22Rv1 (cell line): ENCODE measurements at regions not wholly inside any gene's neighbourhood (a gene's known extent, or its start where the extent isn't known, plus 50 kb on each side); places are given as distances from the start of the nearest gene placed in this dataset.

Experiments used
- ZFX ChIP-seq: fragments of 450-650 bp; IDR thresholded peaks from 2 replicates; pipeline ENCODE4 v1.6.1; 2017; ENCODE audit warnings: antibody characterized with exemption, borderline replicate concordance
- TF ChIP-seq, protein P1 (sequence below): fragments of 450-650 bp; IDR thresholded peaks from 2 replicates; pipeline ENCODE4 v1.5.1; 2017; ENCODE audit warnings: mild to moderate bottlenecking

DNA sequence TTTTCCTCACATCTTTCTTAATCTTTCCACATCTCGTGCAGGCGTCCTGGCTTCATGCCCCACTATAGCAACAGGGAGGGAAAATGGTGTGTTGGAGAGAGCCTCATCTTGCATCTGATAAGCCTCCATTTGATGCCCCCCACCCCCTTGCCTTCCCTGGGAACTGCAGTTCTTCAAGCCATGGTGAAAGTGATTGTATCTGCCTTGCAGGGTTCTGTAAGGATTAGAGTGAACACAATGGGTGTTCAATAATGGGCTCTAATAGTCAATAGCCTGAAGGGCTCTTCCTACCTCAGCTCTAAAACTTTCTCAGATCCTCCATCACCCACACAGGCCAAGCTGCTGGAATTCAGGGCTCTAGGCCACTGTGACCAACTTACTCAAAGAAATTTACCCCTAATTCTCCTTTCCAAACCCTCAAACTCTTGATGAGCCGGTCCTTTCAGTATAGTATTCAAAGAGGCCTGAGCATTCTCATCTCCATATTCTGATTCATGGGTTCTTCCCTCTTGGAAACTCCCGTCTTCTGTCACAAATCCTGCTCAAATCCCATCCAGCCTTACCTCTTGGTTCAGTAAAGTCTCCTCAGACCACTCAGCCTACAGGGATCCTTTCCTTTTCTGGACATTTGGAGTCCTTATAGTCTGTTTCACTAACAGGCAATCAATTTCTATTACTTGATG is 128.3 kb upstream of the TRIM2 start:
- TF ChIP-seq, protein P1, sequence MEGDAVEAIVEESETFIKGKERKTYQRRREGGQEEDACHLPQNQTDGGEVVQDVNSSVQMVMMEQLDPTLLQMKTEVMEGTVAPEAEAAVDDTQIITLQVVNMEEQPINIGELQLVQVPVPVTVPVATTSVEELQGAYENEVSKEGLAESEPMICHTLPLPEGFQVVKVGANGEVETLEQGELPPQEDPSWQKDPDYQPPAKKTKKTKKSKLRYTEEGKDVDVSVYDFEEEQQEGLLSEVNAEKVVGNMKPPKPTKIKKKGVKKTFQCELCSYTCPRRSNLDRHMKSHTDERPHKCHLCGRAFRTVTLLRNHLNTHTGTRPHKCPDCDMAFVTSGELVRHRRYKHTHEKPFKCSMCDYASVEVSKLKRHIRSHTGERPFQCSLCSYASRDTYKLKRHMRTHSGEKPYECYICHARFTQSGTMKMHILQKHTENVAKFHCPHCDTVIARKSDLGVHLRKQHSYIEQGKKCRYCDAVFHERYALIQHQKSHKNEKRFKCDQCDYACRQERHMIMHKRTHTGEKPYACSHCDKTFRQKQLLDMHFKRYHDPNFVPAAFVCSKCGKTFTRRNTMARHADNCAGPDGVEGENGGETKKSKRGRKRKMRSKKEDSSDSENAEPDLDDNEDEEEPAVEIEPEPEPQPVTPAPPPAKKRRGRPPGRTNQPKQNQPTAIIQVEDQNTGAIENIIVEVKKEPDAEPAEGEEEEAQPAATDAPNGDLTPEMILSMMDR, result no peak
- no peak for TF ChIP-seq ZFX
